Pulmonary artery endothelial cell (primary cell): ENCODE measurements at regions not wholly inside any gene's neighbourhood (a gene's known extent, or its start where the extent isn't known, plus 50 kb on each side); places are given as distances from the start of the nearest gene placed in this dataset.

ENCODE experiments used
- DNase-seq: peaks from one replicate; pipeline ENCODE4 v3.0.0-alpha.2; 2011; ENCODE audit warnings: low read depth, low spot score

GRCh38 chr7:50962962-50963374 is 180.3 kb upstream of the GRB10 start:
- peak; percentile 71 for DNase-seq

- DNase-seq: no peak
Measured at GRCh38 chr7:50962281-50962883, 179.7 kb upstream of the GRB10 start.

DNA sequence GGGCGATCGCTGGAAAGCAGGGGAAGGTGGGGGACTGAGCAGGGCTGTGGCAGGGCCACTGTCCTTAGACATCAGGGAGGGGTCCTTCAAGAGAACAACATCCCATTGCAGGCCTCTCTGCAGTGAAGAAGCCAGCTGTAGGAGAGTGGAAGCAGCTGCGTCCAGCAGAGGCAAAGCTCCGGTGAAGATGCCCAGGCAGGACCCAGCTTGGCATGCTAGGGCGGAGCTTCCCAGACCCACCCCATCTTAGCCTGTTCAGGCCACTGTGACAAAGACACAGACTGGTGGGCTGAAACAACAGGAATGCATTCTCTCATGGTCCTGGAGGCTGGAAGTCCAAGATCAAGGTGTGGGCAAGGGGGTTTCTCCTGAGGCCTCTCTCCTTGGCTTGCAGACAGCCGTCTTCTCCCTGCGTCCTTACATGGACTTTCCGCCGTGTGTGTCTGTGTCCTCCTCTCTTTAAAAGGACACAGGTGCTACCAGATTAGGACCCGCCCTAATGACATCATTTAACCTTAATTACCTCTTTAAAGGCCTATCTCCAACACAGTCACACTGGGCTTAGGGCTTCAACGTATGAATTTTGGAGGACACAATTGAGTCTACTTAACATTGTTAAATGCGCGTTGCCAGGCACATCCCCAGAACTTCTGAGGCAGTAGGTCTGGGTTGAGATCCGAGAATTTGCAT is 178.1 kb upstream of the GRB10 start:
- DNase-seq: no peak

DNA sequence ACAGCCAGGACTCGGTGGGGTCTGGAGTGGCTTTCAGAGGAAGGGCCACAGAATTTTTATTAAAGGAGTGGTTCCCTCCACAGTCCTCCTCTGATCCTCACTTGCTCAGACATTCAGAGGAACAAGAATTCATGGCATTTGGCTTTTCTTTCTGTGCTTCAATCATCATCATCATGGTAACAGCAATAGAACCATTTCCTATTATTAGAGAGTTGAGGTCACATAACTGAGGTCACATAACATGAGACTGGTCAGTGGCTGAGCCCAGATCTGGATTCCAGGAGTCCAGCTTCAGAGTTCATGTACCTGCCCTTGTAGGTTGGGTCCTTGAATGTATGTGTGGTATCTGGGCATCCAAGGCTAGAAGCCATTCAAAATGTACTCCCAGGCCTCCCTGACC is 177.3 kb upstream of the GRB10 start:
- no peak for DNase-seq

DNA sequence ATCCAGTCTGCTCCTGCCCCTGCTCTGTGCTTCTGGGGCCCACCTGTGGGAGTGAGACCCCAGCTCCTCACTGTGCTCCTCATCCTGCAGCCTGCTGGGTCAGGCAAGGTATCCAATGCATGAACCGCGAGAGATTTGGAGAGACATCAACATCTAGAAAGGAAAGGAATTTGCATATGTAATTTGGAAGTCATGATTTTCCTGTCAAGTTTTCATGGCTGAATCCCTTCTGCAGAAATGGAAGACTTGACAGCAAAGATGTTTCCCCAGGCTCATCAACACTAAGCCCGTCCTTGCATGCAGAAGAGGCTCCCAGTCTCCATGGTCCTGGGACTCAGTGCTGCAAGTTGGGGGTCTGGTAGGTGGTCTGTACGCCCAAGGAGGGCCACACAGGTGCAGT is 176.9 kb upstream of the GRB10 start:
- no peak for DNase-seq

GRCh38 chr7:50957855-50958254 is 175.2 kb upstream of the GRB10 start:
- no peak for DNase-seq

DNA sequence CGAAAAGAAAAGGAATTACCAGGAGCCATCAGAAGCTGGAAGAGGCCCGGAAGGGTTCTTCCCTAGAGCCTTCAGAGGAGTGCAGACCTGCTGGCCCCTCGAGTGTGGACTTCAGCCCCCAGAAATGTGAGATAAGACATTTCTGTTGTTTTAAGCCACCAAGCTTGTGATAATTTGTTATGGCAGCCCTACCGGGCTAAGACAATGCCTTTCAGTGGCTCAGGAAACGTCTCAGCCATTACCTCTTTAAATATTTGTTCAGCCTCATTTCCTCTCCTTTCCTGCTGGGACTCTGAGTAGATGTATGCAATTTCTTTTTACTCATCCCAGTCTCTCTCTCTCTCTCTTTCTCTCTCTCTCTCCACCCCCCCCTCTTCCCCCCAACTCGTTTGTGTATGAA is 174.7 kb upstream of the GRB10 start:
- peak; percentile 27 for DNase-seq

GRCh38 chr7:50956522-50957155 is 173.9 kb upstream of the GRB10 start:
- DNase-seq: no peak

GRCh38 chr7:50954716-50955115 is 172.0 kb upstream of the GRB10 start:
- peak; percentile 37 for DNase-seq

- no peak for DNase-seq
Measured at GRCh38 chr7:50954245-50954644, 171.5 kb upstream of the GRB10 start.

- DNase-seq: peak; percentile 64
Measured at GRCh38 chr7:50953820-50954219, 171.1 kb upstream of the GRB10 start.

DNA sequence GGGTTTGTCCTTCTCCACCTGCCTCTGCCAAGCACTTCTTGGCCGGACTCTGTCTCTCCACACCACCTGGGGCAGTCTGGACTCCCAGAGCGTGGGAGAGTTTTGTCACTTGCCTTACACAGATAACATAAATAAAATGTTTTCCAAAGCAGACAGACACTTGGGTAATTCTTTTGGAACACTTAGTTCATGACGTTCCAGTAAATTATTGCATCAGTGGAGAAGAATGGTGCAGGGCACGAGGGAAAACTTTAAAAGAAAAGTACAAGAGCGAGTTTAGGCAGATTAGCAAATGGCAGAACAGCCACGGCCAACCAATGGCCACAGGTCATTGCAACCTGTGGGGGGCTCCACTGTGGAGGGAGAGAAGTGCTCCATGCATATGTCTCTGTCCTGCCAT is 170.6 kb upstream of the GRB10 start:
- DNase-seq: no peak

DNA sequence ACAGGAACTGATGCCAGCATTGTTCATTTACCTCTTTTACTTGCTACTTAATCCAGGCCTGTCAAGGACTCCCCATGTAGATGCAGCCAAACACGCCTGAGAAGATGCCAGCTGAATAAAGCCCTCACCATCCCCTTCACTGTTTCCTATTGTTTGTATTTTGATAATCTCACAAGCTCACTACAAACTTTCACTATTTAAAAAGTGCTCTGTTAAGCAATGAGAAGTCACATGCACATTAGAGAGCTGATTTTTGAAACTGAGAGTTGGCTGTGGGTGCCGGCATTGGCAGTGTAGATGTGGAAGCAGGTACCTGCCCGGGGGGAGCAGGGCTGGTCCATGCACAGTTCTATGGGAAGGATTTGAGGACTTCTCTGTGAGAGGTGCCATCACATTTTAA is 169.8 kb upstream of the GRB10 start:
- no peak for DNase-seq

- DNase-seq: no peak
Measured at GRCh38 chr7:50952120-50952519, 169.4 kb upstream of the GRB10 start.

- DNase-seq: no peak
Measured at GRCh38 chr7:50943482-50943881, 160.8 kb upstream of the GRB10 start.

DNA sequence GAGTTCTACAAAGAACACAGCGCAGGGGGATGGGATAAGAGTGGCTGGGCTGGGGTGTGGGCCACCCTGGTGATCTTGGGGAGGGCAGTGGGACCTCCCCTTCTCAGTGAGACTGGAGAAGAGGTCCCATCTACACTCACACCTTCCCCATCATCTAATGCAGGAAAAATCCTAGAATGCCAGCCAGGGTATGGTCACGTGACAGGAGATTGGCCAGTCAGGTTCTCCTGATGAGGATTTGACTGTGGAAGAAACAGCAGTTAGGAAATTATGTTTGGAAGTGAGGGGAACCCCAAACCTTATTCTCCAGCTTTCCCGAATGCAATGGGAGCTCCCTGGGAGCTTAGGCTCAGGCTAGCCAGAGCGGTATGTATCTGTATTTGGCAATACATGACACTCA is 158.8 kb upstream of the GRB10 start:
- DNase-seq: no peak

- DNase-seq: no peak
Measured at GRCh38 chr7:50940621-50941020, 157.9 kb upstream of the GRB10 start.

GRCh38 chr7:50939021-50939420 is 156.3 kb upstream of the GRB10 start:
- no peak for DNase-seq

GRCh38 chr7:50937727-50938126 is 155.0 kb upstream of the GRB10 start:
- no peak for DNase-seq

DNA sequence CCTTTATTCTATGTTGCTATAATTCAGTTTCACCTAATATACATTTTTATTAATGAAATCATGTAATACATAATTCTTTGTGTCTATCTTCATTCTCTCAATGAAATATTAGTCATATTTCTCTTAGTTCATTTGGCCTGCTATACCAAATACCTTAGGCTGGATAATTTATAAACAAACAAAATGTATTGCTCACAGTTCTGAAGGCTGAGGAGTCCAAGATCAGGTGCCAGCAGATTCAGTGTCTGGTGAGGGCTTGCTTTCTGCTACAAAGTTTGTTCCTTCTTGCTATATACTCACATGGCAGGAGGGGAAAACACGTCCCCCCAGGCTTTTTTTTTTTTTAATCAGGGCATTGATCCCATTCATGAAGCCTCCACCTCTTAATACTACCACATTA is 143.4 kb upstream of the GRB10 start:
- DNase-seq: no peak

- no peak for DNase-seq
Measured at GRCh38 chr7:50923476-50923875, 140.8 kb upstream of the GRB10 start.

DNA sequence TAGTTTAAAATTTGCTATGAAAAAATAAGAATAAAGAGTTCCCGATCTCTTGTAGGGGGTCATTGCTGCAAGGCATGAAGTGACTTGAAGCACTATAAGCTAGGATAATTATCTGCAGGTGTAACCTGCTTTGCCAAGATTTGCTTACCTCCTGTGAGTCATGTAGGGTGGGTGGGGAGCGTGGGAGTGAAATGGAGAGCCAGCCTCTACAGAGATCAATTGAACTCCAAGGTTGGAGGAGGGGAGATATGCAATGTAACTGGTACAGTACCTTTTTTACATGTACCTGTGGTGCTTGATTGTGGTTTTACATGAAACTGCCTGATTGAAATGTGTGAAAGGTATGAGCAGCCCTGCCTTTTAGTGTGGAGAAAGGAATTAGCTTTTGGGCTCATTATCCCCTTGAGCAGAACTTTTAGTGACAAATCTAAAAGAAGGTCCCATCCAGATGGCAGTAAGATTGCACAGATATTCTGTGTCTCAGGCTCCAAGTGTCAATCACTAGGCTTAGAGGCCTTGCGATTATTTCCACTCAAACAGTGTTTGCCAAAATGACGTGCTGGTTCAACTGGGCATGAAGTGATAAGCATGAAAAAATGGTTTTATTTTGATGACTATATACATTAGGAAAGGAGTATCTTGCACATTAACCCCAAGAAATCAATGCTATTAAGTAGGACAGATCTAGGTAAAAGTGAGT is 138.6 kb upstream of the GRB10 start:
- no peak for DNase-seq
